Stimulated activated CD4-positive, alpha-beta T cell treated with anti-CD3 and anti-CD28 coated beads, Interleukin-15, amount 100 ng/mL, for 24 hours (primary cell): ENCODE measurements at regions not wholly inside any gene's neighbourhood (a gene's known extent, or its start where the extent isn't known, plus 50 kb on each side); places are given as distances from the start of the nearest gene placed in this dataset.
"Not testable (repeated sequence)": the region's sequence is repeated elsewhere in the genome, so short reads cannot be mapped to it uniquely, and the experiment has no call there.

ENCODE experiments used
- DNase-seq: peaks from one replicate; pipeline ENCODE4 v3.0.0-alpha.2; 2020

- no peak for DNase-seq
Observed at GRCh38 chr10:100664316-100665149, 80.8 kb upstream of the PAX2 start.

GRCh38 chr10:100666634-100667033 lies 78.7 kb upstream of the PAX2 start:
- not testable (repeated sequence) for DNase-seq

- DNase-seq = no peak
Observed at GRCh38 chr10:100669616-100670015, 75.8 kb upstream of the PAX2 start.

- no peak for DNase-seq
Observed at GRCh38 chr10:100670368-100670767, 75.0 kb upstream of the PAX2 start.

GRCh38 chr10:100670828-100671479 lies 74.4 kb upstream of the PAX2 start:
- DNase-seq = peak; percentile 78

DNA sequence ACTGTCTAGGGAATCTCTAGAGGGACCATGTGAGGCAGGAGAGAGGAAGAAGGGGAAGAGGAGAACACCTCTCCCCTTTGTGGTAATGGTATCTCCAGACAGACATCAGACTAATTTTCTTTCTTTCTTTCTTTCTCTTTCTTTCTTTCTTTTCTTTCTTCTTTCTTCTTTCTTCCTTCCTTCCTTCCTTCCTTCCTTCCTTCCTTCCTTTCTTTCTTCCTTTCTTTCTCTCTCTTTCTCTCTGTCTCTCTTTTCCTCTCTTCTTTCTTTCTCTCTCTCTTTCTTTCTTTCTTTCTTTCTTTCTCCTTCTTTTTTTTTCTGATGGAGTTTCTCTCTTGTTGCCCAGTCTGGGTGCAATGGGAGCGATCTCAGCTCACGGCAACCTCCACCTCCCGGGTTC lies 73.2 kb upstream of the PAX2 start:
- DNase-seq = no peak

DNA sequence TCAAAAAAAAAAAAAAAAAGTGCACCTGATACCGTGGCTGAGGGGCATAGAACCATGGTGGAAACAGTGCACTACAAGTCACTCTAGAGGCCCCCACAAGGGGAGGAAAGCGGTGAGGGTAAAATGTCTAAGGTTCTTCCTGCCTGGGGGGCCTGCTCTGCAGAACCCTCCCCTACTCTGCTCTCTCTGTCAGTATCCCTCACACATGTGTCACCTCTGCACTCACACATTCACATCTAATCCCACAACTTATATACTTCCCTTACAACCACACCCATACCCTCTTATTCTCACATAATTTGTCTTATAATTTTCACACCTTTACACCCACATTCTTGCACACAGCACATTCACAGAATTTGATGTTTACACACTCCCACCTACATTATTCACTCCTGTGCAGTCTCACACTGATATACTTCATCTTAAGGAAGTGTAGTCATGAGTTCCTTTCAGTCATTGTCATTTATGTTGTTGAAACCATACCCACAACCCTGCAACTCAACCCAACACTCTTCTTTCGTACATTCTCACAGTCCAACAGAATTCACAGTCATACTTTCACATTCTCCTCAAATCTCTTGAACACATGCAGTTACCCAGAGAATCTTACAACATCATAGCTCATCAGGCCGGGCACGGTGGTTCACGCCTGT lies 68.0 kb upstream of the PAX2 start:
- no peak for DNase-seq

GRCh38 chr10:100679327-100679726 lies 66.1 kb upstream of the PAX2 start:
- no peak for DNase-seq

DNA sequence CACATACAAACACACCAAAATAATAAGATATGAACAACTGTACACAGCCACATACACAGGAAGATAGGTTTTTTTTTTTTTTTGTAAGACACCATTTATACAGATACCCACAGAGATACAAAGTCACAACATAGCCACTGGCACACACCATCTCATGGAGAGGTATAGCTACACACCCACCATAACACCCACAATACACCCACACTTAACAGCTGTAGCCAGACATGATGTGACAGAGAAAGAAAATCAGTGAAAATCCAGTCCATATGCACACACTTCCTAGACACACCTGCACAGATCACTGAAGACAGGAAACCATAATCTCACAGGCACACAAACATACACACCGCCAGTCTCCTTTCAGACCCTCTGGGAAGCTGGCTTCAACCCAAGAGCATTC lies 62.4 kb upstream of the PAX2 start:
- DNase-seq = no peak

- no peak for DNase-seq
Observed at GRCh38 chr10:100683545-100684300, 61.7 kb upstream of the PAX2 start.

DNA sequence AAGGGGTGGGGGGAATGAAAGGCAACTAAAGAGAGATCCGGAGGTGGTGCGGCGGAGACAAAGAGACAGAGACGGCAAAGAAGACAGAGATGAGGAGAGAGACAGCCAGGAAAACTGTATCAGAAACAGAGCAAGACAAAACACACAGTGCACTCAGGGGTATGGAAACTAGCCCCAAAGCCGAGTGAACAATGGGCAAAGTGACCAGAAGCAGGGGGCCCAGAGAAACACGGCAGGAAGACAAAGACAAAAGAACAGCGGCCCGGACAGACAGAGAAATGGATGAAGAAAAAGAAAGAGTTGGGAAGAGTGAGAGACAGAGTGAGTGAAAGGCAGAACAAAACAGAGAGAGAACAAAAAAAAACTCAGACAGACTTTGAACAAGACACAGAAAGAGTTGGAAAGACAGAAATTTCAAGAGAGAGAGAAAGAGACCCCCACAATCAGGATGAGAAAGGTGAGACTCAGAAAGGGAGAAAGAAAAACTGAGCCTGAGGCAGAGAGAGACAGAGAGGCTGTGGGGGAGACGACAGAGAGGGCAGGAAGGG lies 60.6 kb upstream of the PAX2 start:
- DNase-seq = no peak

GRCh38 chr10:100685331-100685730 lies 60.1 kb upstream of the PAX2 start:
- DNase-seq = no peak

DNA sequence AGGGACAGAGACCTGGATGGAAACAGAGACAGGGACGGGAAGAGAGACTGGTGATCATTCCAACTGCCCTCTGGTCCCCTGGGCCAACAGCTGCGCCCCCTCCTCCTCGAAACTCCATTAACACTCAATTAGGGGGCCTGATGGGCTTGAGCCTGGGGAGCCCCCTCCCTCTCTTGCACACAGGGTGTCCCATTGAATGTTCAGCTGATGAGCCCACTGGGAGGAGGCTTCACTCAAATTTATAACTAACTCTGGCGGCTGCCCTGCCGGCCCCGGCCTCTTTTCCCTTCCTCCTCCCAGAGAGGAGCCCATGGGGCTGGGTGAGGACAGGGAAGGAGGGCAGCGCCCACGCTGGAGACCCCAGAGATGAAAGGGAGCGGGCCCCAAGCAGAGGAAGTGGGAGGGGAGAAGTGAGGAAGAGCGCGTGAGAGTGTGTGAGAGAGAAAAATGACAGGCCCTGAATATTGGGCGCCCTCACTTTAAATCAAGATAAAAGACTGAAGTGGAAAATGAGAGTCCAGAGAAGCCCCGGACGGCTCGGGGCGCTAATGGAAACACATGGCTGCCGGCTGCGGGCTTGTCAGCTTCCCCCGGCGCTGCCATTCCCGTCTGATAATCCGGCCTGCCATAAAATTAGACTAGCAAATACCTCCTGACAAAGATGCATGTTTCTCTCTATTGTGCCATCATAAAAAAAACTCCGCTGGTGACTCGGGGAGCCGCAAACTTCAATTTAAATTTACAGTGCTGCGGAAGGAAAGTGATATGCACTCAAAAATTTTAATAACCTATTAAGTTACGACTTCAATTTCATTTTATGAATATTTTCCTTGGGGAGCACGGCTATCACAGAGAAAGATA lies 58.0 kb upstream of the PAX2 start:
- DNase-seq = no peak

DNA sequence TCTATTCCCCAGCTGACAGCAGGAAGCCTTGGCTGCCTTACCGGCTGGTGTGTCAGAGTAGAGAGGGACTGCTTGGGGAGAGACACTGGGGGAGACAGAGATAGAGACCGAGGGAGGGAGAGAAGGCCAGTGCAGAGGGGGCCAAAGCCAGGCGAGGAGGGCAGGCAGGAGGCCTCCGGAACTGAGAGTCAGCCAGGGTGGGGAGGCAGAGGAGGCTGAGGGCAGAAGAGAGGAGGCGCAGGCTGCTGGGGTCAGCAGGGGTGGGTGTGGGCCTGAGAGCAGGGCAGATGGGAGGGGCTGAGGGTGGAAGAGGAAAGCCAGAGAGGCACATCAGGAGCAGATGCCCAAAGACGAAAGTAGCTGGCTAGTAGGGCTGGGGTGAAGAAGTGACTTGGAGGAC lies 57.2 kb upstream of the PAX2 start:
- DNase-seq = no peak

DNA sequence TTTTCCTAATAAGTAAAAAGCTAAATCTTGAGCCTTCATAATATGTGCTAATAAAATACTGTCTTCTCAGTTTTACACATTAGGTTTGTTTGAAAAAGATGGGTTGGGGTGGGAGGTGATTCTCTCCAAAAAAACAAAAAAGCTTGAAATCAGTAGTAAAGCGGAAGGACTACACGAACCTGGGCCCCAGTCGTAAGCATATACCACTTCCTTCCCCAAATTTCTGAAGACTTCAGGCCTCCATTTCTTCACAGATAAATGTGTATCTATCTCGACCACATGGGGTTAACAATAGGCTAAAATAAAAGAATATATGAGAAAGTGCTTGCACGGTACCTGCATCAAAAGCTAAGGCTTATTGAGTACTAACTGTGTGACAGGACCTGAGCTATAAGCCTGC lies 51.6 kb upstream of the PAX2 start:
- DNase-seq = no peak
